WI38 (cell line): ENCODE measurements at regions not wholly inside any gene's neighbourhood (a gene's known extent, or its start where the extent isn't known, plus 50 kb on each side); places are given as distances from the start of the nearest gene placed in this dataset.

Source experiments
- H3K4me3 ChIP-seq: 2 replicates; pipeline ENCODE4 v1.5.1; 2011; ENCODE audit warnings: low read depth, mild to moderate bottlenecking, control low read depth, low read length
- CTCF ChIP-seq: IDR thresholded peaks from 2 replicates; pipeline ENCODE4 v1.5.1; 2012; ENCODE audit warnings: low read depth, mild to moderate bottlenecking, control low read depth, low read length

GRCh38 chr12:107539196-107539939 lies 146.2 kb upstream of the PWP1 start:
- no peak overlapping the region for H3K4me3 ChIP-seq
- no peak for TF ChIP-seq CTCF

- no peak for TF ChIP-seq CTCF
- no peak overlapping the region for H3K4me3 ChIP-seq
Observed at GRCh38 chr12:107541001-107541705, 144.4 kb upstream of the PWP1 start.

GRCh38 chr12:107543416-107543815 lies 142.2 kb upstream of the PWP1 start:
- TF ChIP-seq CTCF = no peak
- no peak overlapping the region for H3K4me3 ChIP-seq

- no peak for TF ChIP-seq CTCF
- H3K4me3 ChIP-seq = no peak overlapping the region
Observed at GRCh38 chr12:107543841-107544240, 141.8 kb upstream of the PWP1 start.

GRCh38 chr12:107544937-107545336 lies 140.7 kb upstream of the PWP1 start:
- H3K4me3 ChIP-seq = no peak overlapping the region
- no peak for TF ChIP-seq CTCF

GRCh38 chr12:107545737-107546353 lies 139.8 kb upstream of the PWP1 start:
- TF ChIP-seq CTCF = no peak

GRCh38 chr12:107547389-107547788 lies 138.2 kb upstream of the PWP1 start:
- H3K4me3 ChIP-seq = no peak overlapping the region
- no peak for TF ChIP-seq CTCF

More at GRCh38 chr12:107545737-107546353, 139.8 kb upstream of the PWP1 start:
- H3K4me3 ChIP-seq = no peak overlapping the region
